B cell (primary cell): ENCODE measurements at regions not wholly inside any gene's neighbourhood (a gene's known extent, or its start where the extent isn't known, plus 50 kb on each side); places are given as distances from the start of the nearest gene placed in this dataset.
"Not testable (repeated sequence)": the region's sequence is repeated elsewhere in the genome, so short reads cannot be mapped to it uniquely, and the experiment has no call there.

Experiments used
- ATAC-seq: fragments of 200-7000 bp; cut with Tn5 transposase; one replicate; pipeline ENCODE4 v1.10.0; 2021; ENCODE audit warnings: low read depth, mild to moderate bottlenecking, moderate number of reproducible peaks, moderate library complexity
- CTCF ChIA-PET: fragments of 350-600 bp; sonication (Branson Sonifier 250); formaldehyde crosslinking; loops from one replicate; lab custom pipeline; 2021; ENCODE audit warnings: antibody characterized with exemption, inconsistent platforms; lab: Charles Lee
- POLR2A ChIA-PET: fragments of 350-600 bp; sonication (Branson Sonifier 250); formaldehyde crosslinking; loops from one replicate; lab custom pipeline; 2021; ENCODE audit warnings: antibody characterized with exemption; lab: Charles Lee
- DNase-seq: peaks from one replicate; pipeline ENCODE4 v3.0.0; 2013
- H2AFZ ChIP-seq: 2 replicates; pipeline ENCODE4 v1.6.1; 2012; ENCODE audit warnings: mild to moderate bottlenecking, low read depth, low read length; ENCODE audit not compliant: insufficient read depth, poor library complexity, severe bottlenecking
- H3K27ac ChIP-seq, 2 donors: 1 replicate in 1 of 2; 2 replicates in 1 of 2; pipeline ENCODE4 v1.5.1; 2012 to 2013; ENCODE audit warnings: low read length in 2 of 2, mild to moderate bottlenecking in 2 of 2, moderate library complexity in 1 of 2
- H3K27me3 ChIP-seq, 4 experiments: fragments of 200-600 bp in 1 of 4; sonication (generic) in 1 of 4; replicated peaks in 1 of 4; 1 replicate in 2 of 4; 2 replicates in 2 of 4; pipeline versions ENCODE4 v1.6.1 to v1.7.0; 2013 to 2016; ENCODE audit warnings: low read length in 3 of 4, mild to moderate bottlenecking in 2 of 4, mixed read lengths in 1 of 4, moderate library complexity in 1 of 4; ENCODE audit not compliant: insufficient read depth in 4 of 4, control insufficient read depth in 3 of 4; ENCODE audit errors: control extremely low read depth in 1 of 4
- H3K36me3 ChIP-seq, 2 experiments: replicated peaks in 1 of 2; 1 replicate in 1 of 2; 2 replicates in 1 of 2; pipeline versions ENCODE4 v1.6.1 to v1.7.1; 2013; ENCODE audit warnings: low read length in 1 of 2; ENCODE audit not compliant: insufficient read depth in 2 of 2, control insufficient read depth in 1 of 2; ENCODE audit errors: control extremely low read depth in 1 of 2, extremely low read depth in 1 of 2
- H3K4me1 ChIP-seq, 2 donors: fragments of 200-600 bp in 1 of 2; sonication (generic) in 1 of 2; 1 replicate in 1 of 2; 2 replicates in 1 of 2; pipeline versions ENCODE4 v1.5.1 to v1.6.1; 2013 to 2017; ENCODE audit warnings: low read length in 2 of 2; ENCODE audit not compliant: control insufficient read depth in 2 of 2, insufficient read depth in 2 of 2
- H3K4me2 ChIP-seq: replicated peaks from 2 replicates; pipeline ENCODE3; 2012; ENCODE audit warnings: mild to moderate bottlenecking, low read depth, low read length; ENCODE audit not compliant: poor library complexity, severe bottlenecking
- H3K4me3 ChIP-seq, 5 experiments: fragments of 200-600 bp in 1 of 5; sonication (generic) in 1 of 5; 1 replicate in 3 of 5; 2 replicates in 2 of 5; pipeline versions ENCODE4 v1.5.1 to v1.7.0; 2011 to 2016; ENCODE audit warnings: low read length in 4 of 5, mild to moderate bottlenecking in 4 of 5, low read depth in 2 of 5, control low read depth in 1 of 5, moderate library complexity in 1 of 5; ENCODE audit not compliant: insufficient read depth in 1 of 5; ENCODE audit errors: control extremely low read depth in 1 of 5, extremely low read depth in 1 of 5
- H3K79me2 ChIP-seq: fragments of 200-600 bp; sonication (generic); one replicate; pipeline ENCODE4 v1.6.0; 2016; ENCODE audit warnings: low read length; ENCODE audit not compliant: control insufficient read depth, insufficient read depth
- H3K9ac ChIP-seq: fragments of 200-600 bp; sonication (generic); 2 replicates; pipeline ENCODE4 v1.6.1; 2017; ENCODE audit warnings: mild to moderate bottlenecking, low read length, moderate library complexity
- H3K9me3 ChIP-seq, 3 donors: one replicate each; pipeline versions ENCODE4 v1.6.1 to v1.7.1; 2013; ENCODE audit warnings: low read length in 2 of 3; ENCODE audit not compliant: control insufficient read depth in 2 of 3, insufficient read depth in 1 of 3; ENCODE audit errors: control extremely low read depth in 1 of 3
- H4K20me1 ChIP-seq: 2 replicates; pipeline ENCODE4 v1.6.0; 2012; ENCODE audit warnings: mild to moderate bottlenecking, low read length; ENCODE audit not compliant: insufficient read depth, control insufficient read depth, poor library complexity, severe bottlenecking
- H3K27ac Mint-ChIP-seq: one replicate; pipeline ENCODE4 v1.8.0; 2021; ENCODE audit warnings: mixed read lengths
- H3K27me3 Mint-ChIP-seq: one replicate; pipeline ENCODE4 v1.8.0; 2021; ENCODE audit warnings: mixed read lengths
- H3K4me1 Mint-ChIP-seq: one replicate; pipeline ENCODE4 v1.8.0; 2021; ENCODE audit warnings: mixed read lengths
- H3K4me3 Mint-ChIP-seq: one replicate; pipeline ENCODE4 v1.8.0; 2021; ENCODE audit warnings: mixed read lengths
- H3K9me3 Mint-ChIP-seq: one replicate; pipeline ENCODE4 v1.8.0; 2022; ENCODE audit warnings: mixed read lengths; ENCODE audit not compliant: insufficient read depth
- WGBS: methylation state at CpG from one replicate; pipeline ENCODE4 v1.1.5; 2013; ENCODE audit warnings: missing lambda C conversion rate; ENCODE audit not compliant: insufficient coverage; 5-methylcytosine and 5-hydroxymethylcytosine counted together
- intact Hi-C: fragments of 100-400 bp; cut with micrococcal nuclease; formaldehyde crosslinking; loops from one replicate; pipeline ENCODE4 v1.10.0; 2022

DNA sequence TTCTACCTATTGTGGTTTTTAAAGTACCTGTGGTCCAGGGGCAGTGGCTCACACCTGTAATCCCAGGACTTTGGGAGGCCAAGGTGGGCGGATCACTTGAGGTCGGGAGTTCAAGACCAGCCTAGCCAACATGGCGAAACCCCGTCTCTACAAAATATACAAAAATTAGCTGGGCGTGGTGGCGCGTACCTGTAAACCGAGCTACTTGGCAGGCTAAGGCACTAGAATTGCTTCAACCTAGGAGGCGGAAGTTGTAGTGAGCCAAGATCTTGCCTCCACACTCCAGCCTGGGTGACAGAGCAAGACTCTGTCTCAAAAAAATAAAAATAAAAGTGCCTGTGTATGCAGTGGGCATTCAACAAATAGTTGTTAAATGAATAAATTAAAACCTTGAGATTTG is 67.0 kb upstream of the GOLGA8O start:
- DNase-seq, H3K4me1 Mint-ChIP-seq, H3K4me3 Mint-ChIP-seq, ATAC-seq, H3K36me3 ChIP-seq, H3K27me3 ChIP-seq, H3K9ac ChIP-seq, H4K20me1 ChIP-seq, H3K4me1 ChIP-seq, CTCF ChIA-PET, H3K27ac ChIP-seq, POLR2A ChIA-PET, intact Hi-C loops, H2AFZ ChIP-seq, H3K79me2 ChIP-seq, H3K27me3 Mint-ChIP-seq, H3K4me2 ChIP-seq, H3K9me3 ChIP-seq, H3K9me3 Mint-ChIP-seq, H3K4me3 ChIP-seq, H3K27ac Mint-ChIP-seq: not testable (repeated sequence)
- WGBS = 100% methylated on average over 5 of the region's 9 CpGs

DNA sequence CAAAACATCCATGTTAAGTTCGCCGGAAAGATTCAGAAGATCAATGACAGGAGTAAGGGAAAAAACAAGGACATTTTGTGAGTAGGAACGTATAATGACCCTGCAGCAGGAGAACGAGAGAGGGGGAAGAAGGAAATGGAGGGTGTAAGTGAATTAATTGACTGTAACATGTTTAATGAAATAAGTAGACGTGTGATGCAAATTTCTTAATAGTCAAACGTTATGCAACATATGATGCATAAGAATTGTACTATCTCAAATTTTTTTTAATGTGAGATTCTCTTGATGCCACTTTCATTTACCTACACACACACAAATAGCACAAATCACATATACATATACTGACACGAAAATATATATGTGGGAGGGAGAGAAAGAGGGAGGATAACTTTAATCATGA is 63.5 kb upstream of the GOLGA8O start:
- H3K4me1 Mint-ChIP-seq, H3K4me3 ChIP-seq, intact Hi-C loops, H3K4me3 Mint-ChIP-seq, H3K27me3 ChIP-seq, H3K9ac ChIP-seq, H3K79me2 ChIP-seq, H4K20me1 ChIP-seq, H3K9me3 Mint-ChIP-seq, H3K27ac ChIP-seq, H3K36me3 ChIP-seq, POLR2A ChIA-PET, DNase-seq, H3K27me3 Mint-ChIP-seq, H3K4me2 ChIP-seq, CTCF ChIA-PET, ATAC-seq, H2AFZ ChIP-seq, H3K4me1 ChIP-seq, H3K9me3 ChIP-seq, H3K27ac Mint-ChIP-seq: not testable (repeated sequence)
- 87% methylated on average over 2 of the region's 7 CpGs for WGBS

DNA sequence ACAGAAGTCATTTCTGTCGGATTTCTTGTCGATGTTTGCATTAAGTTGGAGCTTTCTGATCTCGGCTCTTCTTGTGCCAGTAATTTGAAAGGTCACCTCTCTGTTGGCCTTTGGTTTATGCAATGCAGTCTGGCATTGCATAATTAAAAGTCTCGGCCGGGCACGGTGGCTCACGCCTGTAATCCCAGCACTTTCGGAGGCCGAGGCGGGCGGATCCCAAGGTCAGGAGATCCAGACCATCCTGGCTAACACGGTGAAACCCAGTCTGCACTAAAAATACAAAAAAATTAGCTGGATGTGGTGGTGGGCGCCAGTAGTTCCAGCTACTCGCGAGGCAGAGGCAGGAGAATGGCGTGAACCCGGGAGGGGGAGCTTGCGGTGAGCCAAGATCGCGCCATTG is 62.6 kb upstream of the GOLGA8O start:
- H3K27ac ChIP-seq, H3K4me3 ChIP-seq, DNase-seq, H3K36me3 ChIP-seq, H2AFZ ChIP-seq, CTCF ChIA-PET, H3K27ac Mint-ChIP-seq, H3K4me3 Mint-ChIP-seq, H3K27me3 ChIP-seq, H3K4me1 Mint-ChIP-seq, H3K9me3 Mint-ChIP-seq, H3K4me2 ChIP-seq, H3K9ac ChIP-seq, H3K79me2 ChIP-seq, intact Hi-C loops, H3K4me1 ChIP-seq, H3K27me3 Mint-ChIP-seq, POLR2A ChIA-PET, H3K9me3 ChIP-seq, ATAC-seq, H4K20me1 ChIP-seq: not testable (repeated sequence)
- WGBS = 100% methylated on average over 9 of the region's 20 CpGs

DNA sequence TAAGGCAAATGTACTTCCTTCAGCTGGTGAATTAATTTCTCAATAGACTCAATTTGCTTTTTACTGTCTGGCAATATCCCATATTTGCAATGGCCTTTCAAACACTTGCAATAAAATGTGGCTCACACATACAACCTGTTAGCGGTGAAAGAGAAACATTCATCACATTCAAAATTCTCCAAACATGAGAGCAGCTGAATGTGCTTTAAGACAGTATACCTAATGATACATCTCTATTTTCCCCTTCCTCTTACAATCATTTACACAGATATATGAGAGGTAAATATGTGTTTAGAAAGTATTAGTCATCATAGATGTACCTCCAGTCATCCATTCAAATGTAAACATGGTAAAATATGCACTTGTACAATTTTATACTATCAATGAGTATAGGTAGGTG is 61.5 kb upstream of the GOLGA8O start:
- POLR2A ChIA-PET, H3K4me1 Mint-ChIP-seq, H3K27ac ChIP-seq, H2AFZ ChIP-seq, H3K27ac Mint-ChIP-seq, H3K4me1 ChIP-seq, H3K4me3 ChIP-seq, CTCF ChIA-PET, H3K27me3 Mint-ChIP-seq, H3K9ac ChIP-seq, H3K36me3 ChIP-seq, H4K20me1 ChIP-seq, ATAC-seq, H3K79me2 ChIP-seq, DNase-seq, H3K9me3 ChIP-seq, H3K4me3 Mint-ChIP-seq, H3K4me2 ChIP-seq, intact Hi-C loops, H3K9me3 Mint-ChIP-seq, H3K27me3 ChIP-seq: not testable (repeated sequence)
- no CpG with 5 or more reads among the region's 1 CpG for WGBS
